HG02623 (cell line): ENCODE measurements at regions not wholly inside any gene's neighbourhood (a gene's known extent, or its start where the extent isn't known, plus 50 kb on each side); places are given as distances from the start of the nearest gene placed in this dataset.

Source experiments
- ATAC-seq: cut with Tn5 transposase; IDR thresholded peaks from one replicate; pipeline ENCODE4 v1.9.1; 2021; ENCODE audit warnings: moderate library complexity; ENCODE audit not compliant: unreplicated experiment

- no peak for ATAC-seq
Observed at GRCh38 chr18:1895456-1896185, 675.7 kb downstream of the METTL4 start.

GRCh38 chr18:1906421-1906820 lies 664.9 kb downstream of the METTL4 start:
- no peak for ATAC-seq

- ATAC-seq: no peak
Observed at GRCh38 chr18:1907470-1908206, 663.7 kb downstream of the METTL4 start.

- no peak for ATAC-seq
Observed at GRCh38 chr18:1914489-1914888, 656.8 kb downstream of the METTL4 start.

GRCh38 chr18:1916869-1917523 lies 654.3 kb downstream of the METTL4 start:
- ATAC-seq: no peak

GRCh38 chr18:1917569-1917968 lies 653.7 kb downstream of the METTL4 start:
- no peak for ATAC-seq

GRCh38 chr18:1922066-1922465 lies 649.2 kb downstream of the METTL4 start:
- ATAC-seq: no peak

- ATAC-seq: no peak
Observed at GRCh38 chr18:1928711-1929110, 642.6 kb downstream of the METTL4 start.

- no peak for ATAC-seq
Observed at GRCh38 chr18:1929720-1930119, 641.6 kb downstream of the METTL4 start.

- no peak for ATAC-seq
Observed at GRCh38 chr18:1930291-1931270, 640.7 kb downstream of the METTL4 start.

- no peak for ATAC-seq
Observed at GRCh38 chr18:1952486-1952885, 618.8 kb downstream of the METTL4 start.

- ATAC-seq: no peak
Observed at GRCh38 chr18:1954583-1955312, 616.6 kb downstream of the METTL4 start.

- ATAC-seq: no peak
Observed at GRCh38 chr18:1958798-1959197, 612.5 kb downstream of the METTL4 start.

- ATAC-seq: no peak
Observed at GRCh38 chr18:1965016-1965415, 606.3 kb downstream of the METTL4 start.

- no peak for ATAC-seq
Observed at GRCh38 chr18:1965541-1965940, 605.8 kb downstream of the METTL4 start.

GRCh38 chr18:1968801-1969498 lies 602.4 kb downstream of the METTL4 start:
- ATAC-seq: no peak

GRCh38 chr18:1976484-1976883 lies 594.8 kb downstream of the METTL4 start:
- no peak for ATAC-seq

GRCh38 chr18:1982056-1982455 lies 589.2 kb downstream of the METTL4 start:
- no peak for ATAC-seq

GRCh38 chr18:1983746-1984515 lies 587.4 kb downstream of the METTL4 start:
- ATAC-seq: no peak
